Urinary bladder (tissue), 3 donors: ENCODE measurements at regions not wholly inside any gene's neighbourhood (a gene's known extent, or its start where the extent isn't known, plus 50 kb on each side); places are given as distances from the start of the nearest gene placed in this dataset.
"Not testable (repeated sequence)": the region's sequence is repeated elsewhere in the genome, so short reads cannot be mapped to it uniquely, and the experiment has no call there.

Experiments used
- DNase-seq: peaks from one replicate; pipeline ENCODE4 v3.0.0-alpha.2; 2015; ENCODE audit errors: extremely low spot score
- H3K27ac ChIP-seq: one replicate; pipeline ENCODE4 v1.5.1; 2013; ENCODE audit warnings: low read depth, mild to moderate bottlenecking, moderate library complexity
- H3K36me3 ChIP-seq: one replicate; pipeline ENCODE4 v1.6.1; 2013; ENCODE audit warnings: mild to moderate bottlenecking, moderate library complexity; ENCODE audit not compliant: insufficient read depth
- H3K4me1 ChIP-seq: one replicate; pipeline ENCODE4 v1.6.1; 2013; ENCODE audit warnings: mild to moderate bottlenecking, moderate library complexity; ENCODE audit not compliant: insufficient read depth
- H3K4me3 ChIP-seq: one replicate; pipeline ENCODE4 v1.5.1; 2013; ENCODE audit warnings: low read depth, low read length
- WGBS: extraction: QIAGEN DNeasy Blood & Tissue Kit; methylation state at CpG from one replicate; pipeline ENCODE4 v1.1.7; 2013; 5-methylcytosine and 5-hydroxymethylcytosine counted together
- donor health status: healthy with polysubstance abuse.
- donor health status: healthy.

DNA sequence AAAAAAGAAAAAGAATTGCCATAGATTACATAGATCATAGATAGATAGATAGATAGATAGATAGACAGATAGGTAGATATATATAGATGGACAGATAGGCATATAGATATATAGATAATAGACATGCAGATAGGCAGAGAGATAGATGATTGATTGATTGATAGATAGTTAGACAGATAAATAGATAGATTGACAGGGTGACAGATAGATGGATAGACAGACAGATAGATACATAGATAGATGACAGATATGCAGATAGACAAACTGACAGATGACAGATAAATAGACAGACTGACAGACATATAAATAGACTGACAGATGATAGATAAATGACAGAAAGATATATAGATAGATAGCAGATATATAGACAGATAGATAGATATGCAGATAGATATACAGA lies 474.0 kb downstream of the IRS2 start:
- Histone ChIP-seq H3K4me3 (no peak overlapping the region), H3K4me1 (no peaks in the 10 kb centered on the region), H3K36me3 (no peaks in the 10 kb centered on the region), H3K27ac (no peak overlapping the region)
- DNase-seq: no peak

DNA sequence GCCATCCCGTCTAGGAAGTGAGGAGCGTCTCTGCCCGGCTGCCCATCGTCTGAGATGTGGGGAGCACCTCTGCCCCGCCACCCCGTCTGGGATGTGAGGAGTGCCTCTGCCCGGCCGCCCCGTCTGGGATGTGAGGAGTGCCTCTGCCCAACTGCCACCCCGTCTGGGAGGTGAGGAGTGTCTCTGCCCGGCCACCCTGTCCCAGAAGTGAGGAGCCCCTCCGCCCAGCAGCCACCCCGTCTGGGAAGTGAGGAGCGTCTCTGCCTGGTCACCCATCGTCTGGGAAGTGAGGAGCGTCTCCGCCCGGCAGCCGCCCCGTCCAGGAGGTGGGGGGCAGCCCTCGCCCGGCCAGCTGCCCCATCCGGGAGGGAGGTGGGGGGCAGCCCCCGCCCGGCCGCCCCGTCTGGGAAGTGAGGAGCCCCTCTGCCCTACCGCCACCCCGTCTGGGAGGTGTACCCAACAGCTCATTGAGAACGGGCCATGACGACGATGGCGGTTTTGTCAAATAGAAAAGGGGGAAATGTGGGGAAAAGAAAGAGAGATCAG lies 474.9 kb downstream of the IRS2 start:
- H3K4me1 ChIP-seq, H3K4me3 ChIP-seq, DNase-seq, H3K27ac ChIP-seq, H3K36me3 ChIP-seq: not testable (repeated sequence)
- 96% methylated on average over 33 of the region's 33 CpGs for WGBS

DNA sequence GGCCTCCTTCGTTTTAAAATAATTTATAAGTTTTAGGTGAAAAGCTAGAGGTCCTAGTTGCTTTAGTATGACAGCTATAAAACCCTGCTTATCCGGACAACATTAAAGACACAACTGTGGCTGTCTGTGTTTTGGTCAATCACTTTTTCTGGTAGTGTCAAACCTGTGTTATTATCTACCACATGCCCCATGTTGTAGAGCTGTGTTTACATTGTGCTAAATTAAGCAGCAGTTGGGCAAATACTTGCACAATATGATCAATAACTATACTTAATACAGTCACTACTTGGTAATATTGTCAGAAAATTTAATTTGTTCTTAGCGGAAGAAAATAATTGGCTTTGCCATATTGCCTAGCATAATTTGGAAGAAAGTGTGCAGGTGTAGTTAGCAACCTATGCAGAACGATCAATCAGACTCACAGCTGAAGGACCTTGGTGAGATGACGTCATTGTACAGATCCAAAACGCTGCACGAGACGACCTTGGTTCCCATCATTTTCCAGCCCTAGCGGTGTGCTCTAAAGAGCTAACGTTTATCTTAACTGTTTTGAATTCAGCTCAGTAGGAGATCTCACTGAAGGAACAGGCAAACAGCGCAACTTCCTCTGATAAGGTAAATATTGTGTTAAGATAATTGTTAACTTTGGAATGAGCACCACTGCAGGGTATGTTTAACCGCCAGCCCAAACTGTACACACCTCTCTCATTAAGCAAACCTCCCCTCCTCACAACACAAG lies 476.6 kb downstream of the IRS2 start:
- 76% methylated on average over 12 of the region's 12 CpGs for WGBS
- no peaks in the 10 kb centered on the region for H3K4me1 ChIP-seq
- no peak overlapping the region for H3K4me3 ChIP-seq
- H3K36me3 ChIP-seq: no peaks in the 10 kb centered on the region
- H3K27ac ChIP-seq: no peak overlapping the region
- no peak for DNase-seq

DNA sequence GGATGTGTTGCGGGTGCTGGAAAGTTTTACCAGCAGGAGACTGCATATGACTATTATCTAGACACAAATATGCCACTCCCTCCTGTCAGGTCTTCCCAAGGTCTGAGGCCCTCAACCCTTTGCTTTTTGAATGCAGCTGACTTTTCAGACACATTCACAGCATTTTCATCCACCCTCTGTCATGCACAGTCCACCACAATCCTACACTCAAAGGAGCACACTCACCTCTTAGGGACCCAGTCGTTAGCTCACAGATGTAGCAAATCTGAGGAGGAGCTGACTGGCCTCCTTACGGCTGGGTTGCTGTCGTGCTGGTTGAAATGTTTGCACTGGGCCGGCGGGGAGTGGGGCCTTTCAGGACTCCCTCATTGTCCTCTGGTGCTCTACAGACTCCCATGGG lies 479.4 kb downstream of the IRS2 start:
- Histone ChIP-seq H3K36me3 (no peaks in the 10 kb centered on the region), H3K27ac (no peak overlapping the region), H3K4me3 (no peak overlapping the region), H3K4me1 (no peaks in the 10 kb centered on the region)
- DNase-seq: no peak
- WGBS: 76% methylated on average over 6 of the region's 6 CpGs

DNA sequence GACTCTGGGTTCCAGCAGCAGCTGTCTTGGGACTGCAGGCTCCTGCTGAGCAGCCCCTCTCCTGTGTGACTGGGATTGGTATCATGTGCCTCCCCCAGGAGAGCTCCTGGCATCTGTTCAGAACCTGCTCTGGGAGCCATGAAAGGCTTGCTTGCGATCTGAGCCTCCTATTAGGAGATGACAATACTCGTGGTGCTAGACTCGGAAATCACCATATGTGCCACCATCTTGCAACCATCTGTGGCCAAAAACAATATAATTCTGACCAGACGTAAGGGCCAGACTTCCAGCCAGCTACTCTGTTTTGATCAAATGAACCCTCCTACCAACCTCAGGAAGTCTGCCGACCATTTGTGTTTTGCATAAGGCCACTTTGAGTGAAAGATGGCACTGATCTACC lies 484.7 kb downstream of the IRS2 start:
- Histone ChIP-seq H3K27ac (no peak overlapping the region), H3K36me3 (no peaks in the 10 kb centered on the region), H3K4me1 (no peaks in the 10 kb centered on the region), H3K4me3 (no peak overlapping the region)
- WGBS: 84% methylated on average over 5 of the region's 5 CpGs
- no peak for DNase-seq

DNA sequence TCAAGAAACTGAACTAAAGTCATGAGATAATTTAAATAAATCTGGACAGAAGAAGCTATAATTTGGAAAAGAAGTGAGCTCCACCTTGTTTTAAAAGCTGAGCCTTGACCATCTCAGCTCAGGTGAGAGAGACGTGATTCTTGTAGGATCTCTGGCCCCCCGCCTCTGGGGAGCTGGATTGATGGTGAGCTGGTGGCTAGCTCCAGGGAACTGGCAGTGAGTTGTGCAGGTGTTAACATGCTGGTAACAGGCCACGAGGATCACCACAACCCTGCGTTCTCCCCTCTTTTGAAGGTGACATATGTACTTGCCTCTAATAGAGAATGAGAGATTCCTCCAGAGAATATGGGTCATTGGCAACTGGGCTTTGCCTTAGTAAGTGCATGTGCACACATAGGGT lies 485.1 kb downstream of the IRS2 start:
- Histone ChIP-seq H3K27ac (no peak overlapping the region), H3K4me3 (no peak overlapping the region), H3K4me1 (no peaks in the 10 kb centered on the region), H3K36me3 (no peaks in the 10 kb centered on the region)
- 93% methylated on average over 4 of the region's 4 CpGs for WGBS
- DNase-seq: no peak

DNA sequence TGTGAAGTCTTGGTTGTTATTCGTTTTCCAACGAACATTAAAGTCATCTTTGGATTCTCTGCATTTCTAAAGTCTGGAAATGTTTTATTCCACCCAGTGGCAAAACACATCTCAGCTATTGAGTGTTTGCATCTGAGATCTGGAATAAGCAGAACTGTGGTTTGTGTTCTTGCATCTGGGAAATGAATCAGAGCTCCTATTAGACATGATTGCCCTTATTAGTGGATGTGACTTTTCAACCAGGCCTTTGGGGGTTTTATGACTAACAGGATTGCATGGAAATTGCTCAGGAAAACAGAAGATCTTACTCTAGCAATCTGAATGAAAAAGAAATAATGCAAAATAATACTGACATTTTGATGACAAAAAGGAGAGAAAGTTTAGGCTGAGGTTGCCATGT lies 488.8 kb downstream of the IRS2 start:
- Histone ChIP-seq H3K4me1 (no peaks in the 10 kb centered on the region), H3K4me3 (no peak overlapping the region), H3K27ac (no peak overlapping the region), H3K36me3 (no peaks in the 10 kb centered on the region)
- 83% methylated on average over 2 of the region's 2 CpGs for WGBS
- DNase-seq: no peak

DNA sequence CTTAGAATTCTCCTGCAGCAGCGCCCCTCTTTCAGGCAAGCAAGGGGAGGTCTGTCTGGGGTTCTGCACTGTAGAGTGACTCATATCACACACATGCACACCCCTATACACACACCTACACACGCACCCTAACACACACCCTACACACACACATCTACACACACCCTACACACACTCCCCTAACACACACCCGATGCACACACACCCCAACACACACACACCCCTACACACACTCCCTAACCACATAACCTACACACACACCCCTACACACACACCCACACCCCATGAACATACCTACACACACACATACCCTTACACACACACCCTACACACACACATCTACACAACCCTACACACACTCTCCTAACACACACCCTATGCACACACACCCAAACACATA lies 493.2 kb downstream of the IRS2 start:
- H3K4me1 ChIP-seq: no peaks in the 10 kb centered on the region
- no peaks in the 10 kb centered on the region for H3K36me3 ChIP-seq
- DNase-seq: no peak
- no peak overlapping the region for H3K27ac ChIP-seq
- WGBS: 97% methylated on average over 3 of the region's 3 CpGs
- H3K4me3 ChIP-seq: no peak overlapping the region

DNA sequence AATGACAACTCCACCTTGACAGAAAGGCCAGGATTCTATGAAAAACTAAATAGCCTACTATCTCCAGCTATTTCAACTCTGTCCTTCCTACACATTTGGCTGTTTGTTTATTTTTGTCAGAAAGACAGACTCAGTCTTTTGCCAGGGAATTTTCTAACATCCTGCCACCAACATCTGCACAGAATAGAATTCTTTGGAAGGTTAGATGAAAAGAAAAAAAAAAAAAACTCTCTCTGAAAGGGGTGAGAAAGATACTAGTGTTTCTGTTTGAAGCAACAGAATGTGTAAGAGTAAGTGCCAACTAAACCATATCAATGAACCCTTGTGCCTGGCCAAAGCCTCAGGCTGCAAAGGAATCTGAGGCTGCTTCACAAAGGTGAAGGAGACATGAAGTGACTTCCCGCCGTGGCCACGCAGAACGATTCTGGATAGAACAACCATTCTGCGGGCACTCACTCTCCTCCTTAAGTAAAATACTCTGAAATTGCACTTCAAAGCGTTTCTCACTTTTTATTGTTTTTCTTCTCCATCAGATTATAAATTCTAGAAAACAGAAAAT lies 498.2 kb downstream of the IRS2 start:
- Histone ChIP-seq H3K27ac (no peak overlapping the region), H3K4me3 (no peak overlapping the region), H3K36me3 (no peaks in the 10 kb centered on the region), H3K4me1 (no peaks in the 10 kb centered on the region)
- DNase-seq: no peak
- WGBS: 79% methylated on average over 6 of the region's 6 CpGs

DNA sequence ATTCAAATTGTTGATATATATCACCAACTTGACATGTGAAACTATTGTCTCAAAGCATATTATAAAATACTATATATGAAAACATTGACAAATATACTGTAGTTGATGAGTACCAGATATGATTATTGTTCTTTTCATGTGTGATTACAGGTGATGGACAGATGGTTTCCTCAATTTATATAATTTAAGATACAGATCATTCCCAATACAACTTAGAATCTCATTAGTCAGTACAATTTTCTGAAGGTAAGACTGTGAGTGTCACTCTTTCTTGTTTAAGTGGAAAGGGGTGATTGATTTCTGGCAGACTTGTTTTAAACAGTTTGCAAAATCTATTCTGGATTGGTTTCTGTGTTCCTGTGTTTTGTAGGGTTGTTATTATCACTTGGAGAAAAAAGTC lies 498.8 kb downstream of the IRS2 start:
- no peak overlapping the region for H3K27ac ChIP-seq
- no peak overlapping the region for H3K4me3 ChIP-seq
- H3K36me3 ChIP-seq: no peaks in the 10 kb centered on the region
- no peaks in the 10 kb centered on the region for H3K4me1 ChIP-seq
- no peak for DNase-seq

DNA sequence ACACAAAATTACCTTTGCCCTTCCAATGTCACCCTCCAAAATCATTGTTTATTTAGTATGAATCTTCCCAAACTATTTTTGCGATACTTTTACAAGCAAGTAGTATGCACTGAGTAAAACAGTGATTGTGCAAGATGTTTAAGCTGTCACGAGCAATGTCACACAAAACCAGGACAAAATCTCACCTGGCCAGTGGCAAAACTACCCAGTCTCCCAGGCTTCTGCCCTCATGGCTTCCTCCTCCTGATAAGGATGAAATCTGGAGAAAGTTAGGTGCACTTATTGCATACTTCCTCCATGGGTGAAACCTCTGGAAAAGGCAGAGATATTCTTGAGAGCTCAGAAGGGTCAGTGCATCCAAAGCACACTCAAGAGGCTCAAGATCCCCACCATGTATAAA lies 500.8 kb downstream of the IRS2 start:
- no peak for DNase-seq
- Histone ChIP-seq H3K27ac (no peak overlapping the region), H3K4me3 (no peak overlapping the region), H3K36me3 (no peaks in the 10 kb centered on the region), H3K4me1 (no peaks in the 10 kb centered on the region)
- WGBS: 77% methylated on average over 2 of the region's 2 CpGs

DNA sequence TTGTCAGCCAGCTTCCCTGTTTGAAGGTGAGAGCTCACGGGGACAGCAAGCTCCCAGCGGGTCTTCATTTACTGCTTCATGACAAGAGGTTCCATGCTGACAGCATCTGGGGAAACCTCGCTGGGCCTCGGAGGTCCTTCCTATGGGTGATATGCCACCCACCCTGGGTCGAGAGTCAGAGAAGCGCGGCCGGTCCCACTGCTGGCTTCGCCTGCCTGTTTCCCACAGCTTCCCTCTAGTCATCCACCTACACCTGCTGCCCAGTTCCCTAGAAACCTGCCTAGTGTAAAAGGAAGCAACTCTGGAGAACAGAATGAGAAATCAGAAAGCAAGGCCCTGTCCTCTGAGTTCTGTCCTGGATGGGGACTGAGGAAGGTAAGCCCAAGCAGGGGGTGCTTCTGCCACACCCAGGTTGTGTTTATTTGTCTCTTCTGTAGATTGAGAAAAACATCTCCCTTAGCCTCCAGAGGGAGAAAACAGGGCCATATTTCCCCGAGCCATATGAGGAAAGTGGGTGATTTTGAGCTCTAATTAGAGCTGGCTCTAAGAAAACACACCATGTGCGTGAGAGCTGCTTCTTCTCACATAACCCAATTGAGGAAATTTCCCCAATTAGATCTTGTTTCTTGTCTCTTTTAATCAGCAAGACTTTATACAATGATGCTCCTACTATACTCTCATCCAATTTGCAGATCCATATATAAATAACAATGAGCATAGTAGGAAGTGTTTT lies 504.3 kb downstream of the IRS2 start:
- Histone ChIP-seq H3K27ac (no peak overlapping the region), H3K36me3 (no peaks in the 10 kb centered on the region), H3K4me3 (no peak overlapping the region), H3K4me1 (no peaks in the 10 kb centered on the region)
- no peak for DNase-seq
- WGBS: 93% methylated on average over 11 of the region's 11 CpGs

DNA sequence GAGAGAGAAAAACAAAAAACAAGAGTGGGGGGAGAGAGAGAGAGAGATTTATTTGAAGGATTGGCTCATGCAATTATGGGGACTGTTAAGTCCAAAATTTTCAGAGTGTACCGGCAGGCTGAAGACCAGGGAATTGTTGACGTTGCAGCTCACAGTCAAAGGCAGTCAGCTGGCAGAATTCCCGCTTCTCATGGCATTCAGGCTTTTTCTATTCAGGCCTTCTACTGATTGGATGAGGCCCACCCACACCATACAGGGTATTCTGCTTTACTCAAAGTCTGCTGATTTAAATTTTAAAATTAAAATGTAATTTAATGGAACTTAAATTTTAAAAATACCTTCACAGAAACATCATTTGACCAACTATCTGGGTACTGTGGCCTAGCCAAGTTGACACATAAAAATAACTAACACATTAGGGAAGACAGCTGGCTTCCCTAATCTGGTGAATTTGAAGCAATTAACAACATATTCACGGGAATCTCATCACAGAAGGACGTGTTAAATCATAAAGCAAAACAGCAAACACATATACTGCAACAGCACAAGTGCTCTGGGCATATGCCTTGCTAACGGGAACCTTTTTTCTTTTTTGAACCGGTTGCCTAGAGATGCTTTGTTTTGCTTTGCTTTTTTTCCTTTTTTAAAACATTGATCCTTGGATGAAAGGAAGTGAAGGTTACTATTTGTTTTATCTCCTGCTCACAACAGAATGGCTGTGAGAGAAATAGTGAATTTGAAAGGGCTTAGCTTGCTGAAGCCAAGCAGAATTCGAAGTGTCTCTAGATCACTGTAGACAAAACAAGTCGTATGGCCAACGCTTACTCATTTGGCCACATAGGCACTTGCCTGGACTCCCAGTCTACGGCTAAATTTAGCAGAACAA lies 505.1 kb downstream of the IRS2 start:
- DNase-seq: no peak
- Histone ChIP-seq H3K36me3 (no peaks in the 10 kb centered on the region), H3K27ac (no peak overlapping the region), H3K4me3 (no peak overlapping the region), H3K4me1 (no peaks in the 10 kb centered on the region)
- WGBS: 74% methylated on average over 11 of the region's 11 CpGs
